Mesenchymal stem cell (in vitro differentiated cells and primary cell): ENCODE measurements at regions not wholly inside any gene's neighbourhood (a gene's known extent, or its start where the extent isn't known, plus 50 kb on each side); places are given as distances from the start of the nearest gene placed in this dataset.

ENCODE experiments used
- DNase-seq: peaks from one replicate; pipeline ENCODE4 v3.0.0-alpha.2; 2013
- H2AFZ ChIP-seq: one replicate; pipeline ENCODE4 v1.6.1; 2013; ENCODE audit warnings: low read depth, mild to moderate bottlenecking, control low read depth, inconsistent platforms, low read length, moderate library complexity
- H2AK5ac ChIP-seq: 2 replicates; pipeline ENCODE4 v1.6.1; 2013; ENCODE audit warnings: low read length, moderate library complexity, mild to moderate bottlenecking, inconsistent platforms; ENCODE audit not compliant: severe bottlenecking
- H2BK120ac ChIP-seq: one replicate; pipeline ENCODE4 v1.6.1; 2013; ENCODE audit warnings: low read depth, mild to moderate bottlenecking, inconsistent platforms, low read length, moderate library complexity
- H2BK12ac ChIP-seq, 2 experiments: one replicate each; pipeline ENCODE4 v1.6.1; 2013; ENCODE audit warnings: inconsistent platforms in 2 of 2, low read length in 2 of 2, mild to moderate bottlenecking in 2 of 2, moderate library complexity in 2 of 2, control low read depth in 1 of 2
- H2BK15ac ChIP-seq: one replicate; pipeline ENCODE4 v1.6.1; 2013; ENCODE audit warnings: mild to moderate bottlenecking, low read depth, inconsistent platforms; ENCODE audit not compliant: poor library complexity, severe bottlenecking
- H2BK5ac ChIP-seq: 2 replicates; pipeline ENCODE4 v1.6.1; 2013; ENCODE audit warnings: low read depth, mild to moderate bottlenecking, low read length, control low read depth, inconsistent platforms; ENCODE audit not compliant: poor library complexity, severe bottlenecking
- H3K14ac ChIP-seq, 2 experiments: one replicate each; pipeline ENCODE4 v1.6.1; 2013; ENCODE audit warnings: inconsistent platforms in 2 of 2, low read length in 2 of 2, control low read depth in 1 of 2, mild to moderate bottlenecking in 1 of 2, moderate library complexity in 1 of 2
- H3K18ac ChIP-seq, 2 experiments: one replicate each; pipeline ENCODE4 v1.6.1; 2013; ENCODE audit warnings: inconsistent platforms in 2 of 2, low read length in 2 of 2, control low read depth in 1 of 2, low read depth in 1 of 2, mild to moderate bottlenecking in 1 of 2
- H3K23ac ChIP-seq, 2 experiments: one replicate each; pipeline ENCODE4 v1.6.1; 2013; ENCODE audit warnings: inconsistent platforms in 2 of 2, low read length in 2 of 2, mild to moderate bottlenecking in 2 of 2, moderate library complexity in 2 of 2, control low read depth in 1 of 2
- H3K27ac ChIP-seq: 2 replicates; pipeline ENCODE4 v1.5.1; 2013; ENCODE audit warnings: mild to moderate bottlenecking, moderate library complexity, low read length, control low read depth, inconsistent platforms; ENCODE audit not compliant: poor library complexity, severe bottlenecking
- H3K27me3 ChIP-seq, 2 experiments: 2 replicates each; pipeline versions ENCODE4 v1.6.1 to v1.7.0; 2013; ENCODE audit warnings: low read length in 2 of 2, mild to moderate bottlenecking in 2 of 2, moderate library complexity in 2 of 2, control low read depth in 1 of 2, inconsistent platforms in 1 of 2; ENCODE audit not compliant: control insufficient read depth in 1 of 2, insufficient read depth in 1 of 2
- H3K36me3 ChIP-seq, 2 experiments: 2 replicates each; pipeline versions ENCODE4 v1.6.1 to v1.7.0; 2013; ENCODE audit warnings: low read length in 2 of 2, control low read depth in 1 of 2, inconsistent platforms in 1 of 2, low read depth in 1 of 2, mild to moderate bottlenecking in 1 of 2; ENCODE audit not compliant: insufficient read depth in 2 of 2, control insufficient read depth in 1 of 2
- H3K4ac ChIP-seq, 2 experiments: one replicate each; pipeline ENCODE4 v1.6.1; 2013; ENCODE audit warnings: inconsistent platforms in 2 of 2, low read length in 2 of 2, mild to moderate bottlenecking in 2 of 2, moderate library complexity in 2 of 2, control low read depth in 1 of 2, low read depth in 1 of 2
- H3K4me1 ChIP-seq: 2 replicates; pipeline ENCODE4 v1.6.1; 2013; ENCODE audit warnings: low read depth, low read length, control low read depth; ENCODE audit not compliant: control insufficient read depth, insufficient read depth
- H3K4me2 ChIP-seq: 2 replicates; pipeline ENCODE4 v1.6.1; 2013; ENCODE audit warnings: low read length, mild to moderate bottlenecking, inconsistent platforms; ENCODE audit not compliant: poor library complexity, severe bottlenecking
- H3K4me3 ChIP-seq, 2 experiments: 2 replicates each; pipeline versions ENCODE4 v1.5.1 to v1.7.0; 2013; ENCODE audit warnings: low read length in 2 of 2, mild to moderate bottlenecking in 2 of 2, control low read depth in 1 of 2, low read depth in 1 of 2; ENCODE audit not compliant: insufficient read depth in 1 of 2
- H3K79me1 ChIP-seq: replicated peaks from 2 replicates; pipeline ENCODE4 v1.6.1; 2013; ENCODE audit warnings: mild to moderate bottlenecking, control low read depth, low read length, inconsistent platforms; ENCODE audit not compliant: poor library complexity, severe bottlenecking
- H3K9ac ChIP-seq: 2 replicates; pipeline ENCODE4 v1.7.0; 2013; ENCODE audit warnings: mild to moderate bottlenecking, low read length, moderate library complexity
- H3K9me3 ChIP-seq: 2 replicates; pipeline ENCODE4 v1.7.0; 2013; ENCODE audit warnings: mild to moderate bottlenecking, low read length; ENCODE audit not compliant: control insufficient read depth
- H4K8ac ChIP-seq: one replicate; pipeline ENCODE4 v1.6.1; 2013; ENCODE audit warnings: inconsistent platforms, mild to moderate bottlenecking, low read length, moderate library complexity
- H4K91ac ChIP-seq: one replicate; pipeline ENCODE4 v1.6.1; 2013; ENCODE audit warnings: mild to moderate bottlenecking, low read length, inconsistent platforms
- WGBS: methylation state at CpG from one replicate; pipeline ENCODE4 v1.1.7; 2013; ENCODE audit warnings: mixed read lengths; 5-methylcytosine and 5-hydroxymethylcytosine counted together

- no peak overlapping the region for H2BK12ac ChIP-seq
- H3K27me3 ChIP-seq: no peaks in the 10 kb centered on the region
- H3K9me3 ChIP-seq: peaks cover 6% of the 10 kb centered on the region
- no peaks in the 10 kb centered on the region for H3K79me1 ChIP-seq
- no peak overlapping the region for H3K9ac ChIP-seq
- no peak overlapping the region for H2BK15ac ChIP-seq
- H4K91ac ChIP-seq: no peak overlapping the region
- no peak overlapping the region for H3K4ac ChIP-seq
- no CpG with 5 or more reads among the region's 4 CpGs for WGBS
- H4K8ac ChIP-seq: no peak overlapping the region
- H2AFZ ChIP-seq: no peak overlapping the region
- H2BK120ac ChIP-seq: no peak overlapping the region
- H2AK5ac ChIP-seq: no peak overlapping the region
- no peaks in the 10 kb centered on the region for H3K4me1 ChIP-seq
- no peak overlapping the region for H3K14ac ChIP-seq
- no peaks in the 10 kb centered on the region for H3K36me3 ChIP-seq
- no peak overlapping the region for H3K27ac ChIP-seq
- H3K4me2 ChIP-seq: no peak overlapping the region
- no peak overlapping the region for H3K4me3 ChIP-seq
- no peak for DNase-seq
- no peak overlapping the region for H3K23ac ChIP-seq
- H3K18ac ChIP-seq: no peak overlapping the region
- H2BK5ac ChIP-seq: no peak overlapping the region
Observed at GRCh38 chrX:19172741-19173140, 50.5 kb upstream of the ADGRG2 start.

DNA sequence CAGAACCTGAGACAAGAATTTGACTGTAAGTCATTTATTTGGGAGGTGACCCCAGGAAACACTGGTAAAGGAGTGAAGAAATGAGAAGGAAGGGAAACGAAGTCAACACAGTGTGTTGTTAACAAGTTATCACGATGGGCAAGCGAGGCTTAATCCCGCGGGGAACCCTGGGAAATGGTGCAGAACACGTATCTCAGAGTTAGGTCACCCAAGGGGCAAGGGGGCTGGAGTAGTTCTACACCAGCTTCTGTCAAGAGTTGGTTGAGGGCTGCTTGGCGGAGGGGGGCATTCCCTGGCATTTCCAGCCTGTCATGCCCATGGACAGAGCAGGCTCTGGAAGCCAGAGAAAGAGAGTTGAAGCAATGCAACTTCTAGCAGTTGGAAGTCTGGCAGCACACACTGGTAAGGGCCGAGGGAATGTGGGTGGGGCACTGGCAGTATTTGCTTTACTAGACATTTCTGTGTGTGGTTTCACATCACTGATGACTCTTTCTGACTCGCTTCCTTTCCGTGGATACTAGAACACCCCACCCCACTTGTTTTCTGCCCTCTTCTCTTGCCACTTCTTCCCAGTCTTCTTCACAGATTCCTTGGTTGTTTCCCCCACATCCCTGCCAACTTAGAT, 52.2 kb upstream of the ADGRG2 start:
- Histone ChIP-seq H3K27ac (no peak overlapping the region), H3K36me3 (no peaks in the 10 kb centered on the region), H3K14ac (no peak overlapping the region), H2AK5ac (no peak overlapping the region), H3K4me2 (no peak overlapping the region), H3K4me3 (no peak overlapping the region), H2BK5ac (no peak overlapping the region), H2AFZ (no peak overlapping the region), H2BK12ac (no peak overlapping the region), H2BK120ac (no peak overlapping the region), H3K9me3 (no peaks in the 10 kb centered on the region), H4K8ac (no peak overlapping the region), H2BK15ac (no peak overlapping the region), H4K91ac (no peak overlapping the region), H3K4me1 (no peaks in the 10 kb centered on the region), H3K79me1 (no peaks in the 10 kb centered on the region), H3K18ac (no peak overlapping the region), H3K27me3 (no peaks in the 10 kb centered on the region), H3K23ac (no peak overlapping the region), H3K9ac (no peak overlapping the region), H3K4ac (no peak overlapping the region)
- peak; percentile 7 for DNase-seq
- 64% methylated on average over 9 of the region's 10 CpGs for WGBS

DNA sequence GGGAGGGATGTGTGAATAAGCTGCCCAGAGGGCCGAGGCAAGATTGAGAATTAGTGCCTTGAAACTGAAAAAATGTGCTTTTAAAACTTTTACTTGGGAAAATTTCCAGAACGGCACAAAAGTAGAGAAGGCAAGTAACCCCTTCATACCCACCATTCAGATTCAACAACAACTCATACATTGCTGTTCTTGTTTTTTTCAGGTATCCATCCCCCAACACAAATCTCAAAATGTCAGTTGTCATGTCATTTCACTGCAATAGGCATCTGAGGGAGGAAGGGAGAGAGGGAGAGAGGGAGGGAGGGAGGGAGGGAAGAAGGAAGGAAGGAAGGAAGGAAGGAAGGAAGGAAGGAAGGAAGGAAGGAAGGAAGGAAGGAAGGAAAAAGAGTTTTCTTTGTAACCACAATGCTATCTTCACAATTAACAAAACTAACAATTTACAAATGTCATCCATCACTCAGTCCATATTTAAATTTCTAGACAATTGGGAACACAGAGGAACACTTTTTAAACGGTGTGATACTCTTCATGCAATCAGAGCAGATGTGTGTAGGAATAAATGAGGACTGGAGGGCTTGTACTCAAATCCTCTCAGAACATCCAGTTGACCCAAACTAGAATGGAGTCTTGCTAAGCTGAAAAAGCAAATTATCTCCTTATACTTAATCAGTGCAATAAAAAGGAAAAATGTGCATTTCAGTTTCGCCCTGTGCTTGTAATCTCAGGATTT, 54.8 kb upstream of the ADGRG2 start:
- no peak overlapping the region for H2BK12ac ChIP-seq
- H3K36me3 ChIP-seq: no peaks in the 10 kb centered on the region
- H3K27me3 ChIP-seq: no peaks in the 10 kb centered on the region
- no peak overlapping the region for H2BK5ac ChIP-seq
- H3K4me2 ChIP-seq: no peak overlapping the region
- H4K8ac ChIP-seq: no peak overlapping the region
- no peak overlapping the region for H2BK120ac ChIP-seq
- no peak for DNase-seq
- 94% methylated on average over 2 of the region's 4 CpGs for WGBS
- no peaks in the 10 kb centered on the region for H3K9me3 ChIP-seq
- no peaks in the 10 kb centered on the region for H3K79me1 ChIP-seq
- H3K18ac ChIP-seq: no peak overlapping the region
- no peaks in the 10 kb centered on the region for H3K4me1 ChIP-seq
- H3K23ac ChIP-seq: no peak overlapping the region
- H2BK15ac ChIP-seq: no peak overlapping the region
- no peak overlapping the region for H4K91ac ChIP-seq
- no peak overlapping the region for H3K4ac ChIP-seq
- H3K4me3 ChIP-seq: no peak overlapping the region
- no peak overlapping the region for H2AK5ac ChIP-seq
- H3K9ac ChIP-seq: no peak overlapping the region
- no peak overlapping the region for H3K14ac ChIP-seq
- H2AFZ ChIP-seq: no peak overlapping the region
- no peak overlapping the region for H3K27ac ChIP-seq

- H3K4ac ChIP-seq: no peak overlapping the region
- WGBS: 71% methylated on average over 6 of the region's 6 CpGs
- H3K27me3 ChIP-seq: no peaks in the 10 kb centered on the region
- H3K4me2 ChIP-seq: no peak overlapping the region
- H2AFZ ChIP-seq: no peak overlapping the region
- H3K4me1 ChIP-seq: no peaks in the 10 kb centered on the region
- no peak overlapping the region for H3K9ac ChIP-seq
- no peak overlapping the region for H2BK120ac ChIP-seq
- no peaks in the 10 kb centered on the region for H3K9me3 ChIP-seq
- no peak overlapping the region for H3K14ac ChIP-seq
- no peak overlapping the region for H4K8ac ChIP-seq
- H2BK5ac ChIP-seq: no peak overlapping the region
- DNase-seq: no peak
- H4K91ac ChIP-seq: no peak overlapping the region
- no peaks in the 10 kb centered on the region for H3K79me1 ChIP-seq
- H3K36me3 ChIP-seq: no peaks in the 10 kb centered on the region
- H3K18ac ChIP-seq: no peak overlapping the region
- no peak overlapping the region for H3K27ac ChIP-seq
- H2AK5ac ChIP-seq: no peak overlapping the region
- no peak overlapping the region for H3K4me3 ChIP-seq
- no peak overlapping the region for H3K23ac ChIP-seq
- H2BK12ac ChIP-seq: no peak overlapping the region
- no peak overlapping the region for H2BK15ac ChIP-seq
Observed at GRCh38 chrX:19177721-19178120, 55.5 kb upstream of the ADGRG2 start.
